ENCODE measurements at regions not wholly inside any gene's neighbourhood (a gene's known extent, or its start where the extent isn't known, plus 50 kb on each side); places are given as distances from the start of the nearest gene placed in this dataset.
"Not testable (repeated sequence)": the region's sequence is repeated elsewhere in the genome, so short reads cannot be mapped to it uniquely, and the experiment has no call there.

- DNase-seq = no peak
Measured at GRCh38 chr14:54261283-54261682, 135.5 kb upstream of the CDKN3 start.

GRCh38 chr14:54266616-54267015 is 130.2 kb upstream of the CDKN3 start:
- not testable (repeated sequence) for DNase-seq

GRCh38 chr14:54267172-54267571 is 129.6 kb upstream of the CDKN3 start:
- no peak for DNase-seq

- no peak for DNase-seq
Measured at GRCh38 chr14:54275997-54276725, 120.6 kb upstream of the CDKN3 start.

- DNase-seq = peak in 1 of 2 experiments; percentile 58
Measured at GRCh38 chr14:54278087-54278486, 118.7 kb upstream of the CDKN3 start.

GRCh38 chr14:54278665-54279295 is 118.0 kb upstream of the CDKN3 start:
- DNase-seq = no peak

- DNase-seq = no peak
Measured at GRCh38 chr14:54282849-54283248, 114.0 kb upstream of the CDKN3 start.

GRCh38 chr14:54285030-54285429 is 111.8 kb upstream of the CDKN3 start:
- DNase-seq = no peak

GRCh38 chr14:54291491-54292191 is 105.2 kb upstream of the CDKN3 start:
- DNase-seq = no peak

- no peak for DNase-seq
Measured at GRCh38 chr14:54294802-54295201, 102.0 kb upstream of the CDKN3 start.

- peak; percentile 79 to 86 for DNase-seq
Measured at GRCh38 chr14:54299410-54300363, 97.1 kb upstream of the CDKN3 start.

- no peak for DNase-seq
Measured at GRCh38 chr14:54300881-54301280, 95.9 kb upstream of the CDKN3 start.

- no peak for DNase-seq
Measured at GRCh38 chr14:54301359-54301758, 95.4 kb upstream of the CDKN3 start.

GRCh38 chr14:54306806-54307205 is 90.0 kb upstream of the CDKN3 start:
- DNase-seq = no peak

GRCh38 chr14:54309615-54310014 is 87.2 kb upstream of the CDKN3 start:
- no peak for DNase-seq

- no peak for DNase-seq
Measured at GRCh38 chr14:54310151-54310850, 86.5 kb upstream of the CDKN3 start.

- DNase-seq = no peak
Measured at GRCh38 chr14:54310851-54311228, 86.0 kb upstream of the CDKN3 start.

GRCh38 chr14:54312166-54312801 is 84.5 kb upstream of the CDKN3 start:
- no peak for DNase-seq

GRCh38 chr14:54314365-54315104 is 82.3 kb upstream of the CDKN3 start:
- peak in 1 of 2 experiments; percentile 79 for DNase-seq

- DNase-seq = no peak
Measured at GRCh38 chr14:54316652-54317051, 80.2 kb upstream of the CDKN3 start.

GRCh38 chr14:54317391-54317790 is 79.4 kb upstream of the CDKN3 start:
- no peak for DNase-seq
